ENCODE measurements at regions not wholly inside any gene's neighbourhood (a gene's known extent, or its start where the extent isn't known, plus 50 kb on each side); places are given as distances from the start of the nearest gene placed in this dataset.

DNA sequence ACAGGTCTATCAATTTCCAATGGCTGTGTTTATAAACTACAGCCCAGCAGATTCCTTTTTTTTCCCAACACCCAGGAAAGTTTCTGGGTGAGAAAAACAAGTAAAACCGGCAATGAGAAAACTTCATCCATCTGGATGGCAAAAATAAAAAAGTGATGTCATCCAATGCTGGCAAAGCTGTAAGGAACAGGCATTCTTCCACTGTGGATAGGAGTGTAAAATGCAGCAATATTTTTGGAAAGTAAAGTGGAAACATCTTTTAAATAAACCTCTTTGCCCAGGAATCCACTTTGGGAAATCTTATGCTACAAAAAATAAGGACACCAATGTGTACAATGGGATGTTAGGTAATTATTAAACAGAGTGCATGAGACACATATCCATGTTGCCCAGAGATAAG is 102.1 kb upstream of the NT5E start:
- peaks cover 1 to 10% (median 6%) of the 10 kb centered on the region in 3 donors for H3K27me3 Mint-ChIP-seq (ENCODE audit: low read depth in 3 of 3)
- DNase-seq: no peak
- intact Hi-C loops (cut with micrococcal nuclease): no loop called here
- H3K36me3 ChIP-seq (replicated peaks in 1 of 2; ENCODE audit: control insufficient read depth in 1 of 2, insufficient read depth in 2 of 2, low read length in 2 of 2): no peaks in the 10 kb centered on the region
- no CpG with 5 or more reads among the region's 1 CpG for WGBS (ENCODE audit: insufficient coverage)
- H2AFZ ChIP-seq (ENCODE audit: insufficient read depth, low read depth, low read length, poor library complexity, severe bottlenecking): no peak overlapping the region
- no peak overlapping the region for H3K27ac Mint-ChIP-seq
- H3K27me3 ChIP-seq (ENCODE audit: control insufficient read depth in 2 of 2, insufficient read depth in 2 of 2, low read length in 2 of 2): no peaks in the 10 kb centered on the region
- peaks cover 0 to 3% (median 0%) of the 10 kb centered on the region in 7 donors for H3K9me3 Mint-ChIP-seq
- H3K4me3 Mint-ChIP-seq: no peak overlapping the region
- no peaks in the 10 kb centered on the region for H3K4me1 Mint-ChIP-seq
- H3K4me2 ChIP-seq (replicated peaks; ENCODE audit: extremely low read depth, low read length, poor library complexity, severe bottlenecking): no peak overlapping the region
- H3K4me3 ChIP-seq (replicated peaks in 1 of 3; ENCODE audit: low read depth in 2 of 3, low read length in 3 of 3): no peak overlapping the region
- H3K9me3 ChIP-seq (replicated peaks in 1 of 2; ENCODE audit: control insufficient read depth in 1 of 2, insufficient read depth in 1 of 2, low read length in 2 of 2): no peaks in the 10 kb centered on the region
- H3K36me3 Mint-ChIP-seq: no peaks in the 10 kb centered on the region
- no peak overlapping the region for H3K9ac ChIP-seq (ENCODE audit: insufficient read depth, low read length, poor library complexity, severe bottlenecking)
- H3K4me1 ChIP-seq (ENCODE audit: control insufficient read depth in 1 of 2, insufficient read depth in 2 of 2, low read length in 2 of 2): no peaks in the 10 kb centered on the region
- no peak overlapping the region for H3K27ac ChIP-seq (ENCODE audit: low read depth in 1 of 2, low read length in 2 of 2)
- H4K20me1 ChIP-seq (ENCODE audit: insufficient read depth, low read length): no peaks in the 10 kb centered on the region
- no peaks in the 10 kb centered on the region for H3K79me2 ChIP-seq (ENCODE audit: insufficient read depth, low read length)
- TF ChIP-seq, protein P1, sequence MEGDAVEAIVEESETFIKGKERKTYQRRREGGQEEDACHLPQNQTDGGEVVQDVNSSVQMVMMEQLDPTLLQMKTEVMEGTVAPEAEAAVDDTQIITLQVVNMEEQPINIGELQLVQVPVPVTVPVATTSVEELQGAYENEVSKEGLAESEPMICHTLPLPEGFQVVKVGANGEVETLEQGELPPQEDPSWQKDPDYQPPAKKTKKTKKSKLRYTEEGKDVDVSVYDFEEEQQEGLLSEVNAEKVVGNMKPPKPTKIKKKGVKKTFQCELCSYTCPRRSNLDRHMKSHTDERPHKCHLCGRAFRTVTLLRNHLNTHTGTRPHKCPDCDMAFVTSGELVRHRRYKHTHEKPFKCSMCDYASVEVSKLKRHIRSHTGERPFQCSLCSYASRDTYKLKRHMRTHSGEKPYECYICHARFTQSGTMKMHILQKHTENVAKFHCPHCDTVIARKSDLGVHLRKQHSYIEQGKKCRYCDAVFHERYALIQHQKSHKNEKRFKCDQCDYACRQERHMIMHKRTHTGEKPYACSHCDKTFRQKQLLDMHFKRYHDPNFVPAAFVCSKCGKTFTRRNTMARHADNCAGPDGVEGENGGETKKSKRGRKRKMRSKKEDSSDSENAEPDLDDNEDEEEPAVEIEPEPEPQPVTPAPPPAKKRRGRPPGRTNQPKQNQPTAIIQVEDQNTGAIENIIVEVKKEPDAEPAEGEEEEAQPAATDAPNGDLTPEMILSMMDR (IDR thresholded peaks at IDR 0.05): no peak

DNA sequence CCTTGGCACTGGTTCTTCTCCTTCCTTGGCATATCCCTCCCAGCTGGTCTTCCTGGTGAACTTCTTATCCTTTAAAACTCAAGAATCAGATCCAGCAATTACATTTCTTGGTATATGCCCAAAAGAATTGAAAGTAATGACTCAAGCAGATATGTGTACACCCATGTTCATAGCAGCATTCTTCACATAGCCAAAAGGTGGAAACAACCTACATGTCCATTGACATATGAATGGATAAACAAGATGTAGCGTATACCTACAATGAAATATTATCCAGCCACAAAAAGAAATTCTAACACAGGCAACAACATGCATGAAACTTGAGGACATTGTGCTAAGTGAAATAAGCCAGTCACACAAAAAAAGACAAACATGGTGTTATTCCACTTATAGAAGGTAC is 103.7 kb upstream of the NT5E start:
- no peak overlapping the region for H3K27ac ChIP-seq (ENCODE audit: low read depth in 1 of 2, low read length in 2 of 2)
- H3K4me2 ChIP-seq (replicated peaks; ENCODE audit: extremely low read depth, low read length, poor library complexity, severe bottlenecking): no peak overlapping the region
- H3K36me3 ChIP-seq (replicated peaks in 1 of 2; ENCODE audit: control insufficient read depth in 1 of 2, insufficient read depth in 2 of 2, low read length in 2 of 2): no peaks in the 10 kb centered on the region
- intact Hi-C loops (cut with micrococcal nuclease): no loop called here
- DNase-seq: no peak
- TF ChIP-seq, protein P1 (IDR thresholded peaks at IDR 0.05): no peak
- peaks cover 0 to 3% (median 0%) of the 10 kb centered on the region in 7 donors for H3K9me3 Mint-ChIP-seq
- no peak overlapping the region for H2AFZ ChIP-seq (ENCODE audit: insufficient read depth, low read depth, low read length, poor library complexity, severe bottlenecking)
- H3K27me3 Mint-ChIP-seq (ENCODE audit: low read depth in 3 of 3): peaks cover 1 to 8% (median 6%) of the 10 kb centered on the region in 3 donors
- H3K4me1 Mint-ChIP-seq: no peaks in the 10 kb centered on the region
- no peaks in the 10 kb centered on the region for H4K20me1 ChIP-seq (ENCODE audit: insufficient read depth, low read length)
- no peak overlapping the region for H3K4me3 ChIP-seq (replicated peaks in 1 of 3; ENCODE audit: low read depth in 2 of 3, low read length in 3 of 3)
- no peaks in the 10 kb centered on the region for H3K79me2 ChIP-seq (ENCODE audit: insufficient read depth, low read length)
- no peak overlapping the region for H3K27ac Mint-ChIP-seq
- no CpG with 5 or more reads among the region's 1 CpG for WGBS (ENCODE audit: insufficient coverage)
- H3K4me3 Mint-ChIP-seq: no peak overlapping the region
- no peaks in the 10 kb centered on the region for H3K36me3 Mint-ChIP-seq
- H3K27me3 ChIP-seq (ENCODE audit: control insufficient read depth in 2 of 2, insufficient read depth in 2 of 2, low read length in 2 of 2): no peaks in the 10 kb centered on the region
- H3K9ac ChIP-seq (ENCODE audit: insufficient read depth, low read length, poor library complexity, severe bottlenecking): no peak overlapping the region
- H3K4me1 ChIP-seq (ENCODE audit: control insufficient read depth in 1 of 2, insufficient read depth in 2 of 2, low read length in 2 of 2): no peaks in the 10 kb centered on the region
- no peaks in the 10 kb centered on the region for H3K9me3 ChIP-seq (replicated peaks in 1 of 2; ENCODE audit: control insufficient read depth in 1 of 2, insufficient read depth in 1 of 2, low read length in 2 of 2)

Data from CD14-positive monocyte (primary cell).